Vagina (tissue), 2 donors: ENCODE measurements at regions not wholly inside any gene's neighbourhood (a gene's known extent, or its start where the extent isn't known, plus 50 kb on each side); places are given as distances from the start of the nearest gene placed in this dataset.
"Not testable (repeated sequence)": the region's sequence is repeated elsewhere in the genome, so short reads cannot be mapped to it uniquely, and the experiment has no call there.

ENCODE experiments used
- DNase-seq, 2 donors: peaks; one replicate each; pipeline ENCODE4 v3.0.0-alpha.2; 2017; ENCODE audit errors: extremely low spot score in 2 of 2
- H3K27ac ChIP-seq: fragments of 200-600 bp; sonication (generic); one replicate; pipeline ENCODE4 v1.5.1; 2019
- H3K27me3 ChIP-seq: fragments of 200-600 bp; sonication (generic); one replicate; pipeline ENCODE4 v1.5.1; 2019
- H3K36me3 ChIP-seq, 2 donors: fragments of 200-600 bp; sonication (generic); one replicate each; pipeline ENCODE4 v1.5.1; 2017 to 2019
- H3K4me1 ChIP-seq: fragments of 200-600 bp; sonication (generic); one replicate; pipeline ENCODE4 v1.5.1; 2019
- H3K4me3 ChIP-seq, 2 donors: fragments of 200-600 bp; sonication (generic); 1 replicate in 1 of 2; 2 replicates in 1 of 2; pipeline ENCODE4 v1.5.1; 2016 to 2019
- H3K9me3 ChIP-seq: fragments of 200-600 bp; sonication (generic); one replicate; pipeline ENCODE4 v1.5.1; 2019
- POLR2A ChIP-seq, 2 donors: fragments of 450-650 bp; IDR thresholded peaks; one replicate each; pipeline ENCODE4 v1.6.1; 2017; ENCODE audit warnings: antibody characterized with exemption in 2 of 2, mild to moderate bottlenecking in 2 of 2, moderate library complexity in 2 of 2
- POLR2AphosphoS5 ChIP-seq, 2 donors: sonication (generic); formaldehyde crosslinking; IDR thresholded peaks; one replicate each; pipeline ENCODE4 v1.9.0; 2017; ENCODE audit warnings: antibody characterized with exemption in 2 of 2, mild to moderate bottlenecking in 2 of 2, low read depth in 1 of 2; ENCODE audit not compliant: insufficient read depth in 1 of 2
- intact Hi-C: fragments of 100-400 bp; cut with DNase I; formaldehyde crosslinking; loops from one replicate; pipeline ENCODE4 v1.15.1; 2023
- TF ChIP-seq, protein P1 (sequence below), 3 experiments: fragments of 450-650 bp in 2 of 3; fragments of 200-600 bp in 1 of 3; sonication (generic) in 1 of 3; IDR thresholded peaks; one replicate each; pipeline ENCODE4 v1.5.1; 2017 to 2019; ENCODE audit warnings: antibody characterized with exemption in 3 of 3, mild to moderate bottlenecking in 2 of 3, moderate library complexity in 2 of 3

- Histone ChIP-seq H3K4me1 (no peaks in the 10 kb centered on the region), H3K27me3 (no peaks in the 10 kb centered on the region), H3K4me3 (no peak overlapping the region), H3K27ac (no peak overlapping the region), H3K36me3 (no peaks in the 10 kb centered on the region), H3K9me3 (no peaks in the 10 kb centered on the region)
- no peak for TF ChIP-seq POLR2AphosphoS5 (IDR thresholded peaks at IDR 0.05; ENCODE audit: insufficient read depth in 1 of 2, low read depth in 1 of 2)
- TF ChIP-seq POLR2A (IDR thresholded peaks at IDR 0.05) = no peak
- TF ChIP-seq, protein P1, sequence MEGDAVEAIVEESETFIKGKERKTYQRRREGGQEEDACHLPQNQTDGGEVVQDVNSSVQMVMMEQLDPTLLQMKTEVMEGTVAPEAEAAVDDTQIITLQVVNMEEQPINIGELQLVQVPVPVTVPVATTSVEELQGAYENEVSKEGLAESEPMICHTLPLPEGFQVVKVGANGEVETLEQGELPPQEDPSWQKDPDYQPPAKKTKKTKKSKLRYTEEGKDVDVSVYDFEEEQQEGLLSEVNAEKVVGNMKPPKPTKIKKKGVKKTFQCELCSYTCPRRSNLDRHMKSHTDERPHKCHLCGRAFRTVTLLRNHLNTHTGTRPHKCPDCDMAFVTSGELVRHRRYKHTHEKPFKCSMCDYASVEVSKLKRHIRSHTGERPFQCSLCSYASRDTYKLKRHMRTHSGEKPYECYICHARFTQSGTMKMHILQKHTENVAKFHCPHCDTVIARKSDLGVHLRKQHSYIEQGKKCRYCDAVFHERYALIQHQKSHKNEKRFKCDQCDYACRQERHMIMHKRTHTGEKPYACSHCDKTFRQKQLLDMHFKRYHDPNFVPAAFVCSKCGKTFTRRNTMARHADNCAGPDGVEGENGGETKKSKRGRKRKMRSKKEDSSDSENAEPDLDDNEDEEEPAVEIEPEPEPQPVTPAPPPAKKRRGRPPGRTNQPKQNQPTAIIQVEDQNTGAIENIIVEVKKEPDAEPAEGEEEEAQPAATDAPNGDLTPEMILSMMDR (IDR thresholded peaks at IDR 0.05) = no peak
- no peak for DNase-seq
- intact Hi-C loops = no loop called here
Measured at GRCh38 chr13:27349458-27349857, 75.0 kb upstream of the GTF3A start.

DNA sequence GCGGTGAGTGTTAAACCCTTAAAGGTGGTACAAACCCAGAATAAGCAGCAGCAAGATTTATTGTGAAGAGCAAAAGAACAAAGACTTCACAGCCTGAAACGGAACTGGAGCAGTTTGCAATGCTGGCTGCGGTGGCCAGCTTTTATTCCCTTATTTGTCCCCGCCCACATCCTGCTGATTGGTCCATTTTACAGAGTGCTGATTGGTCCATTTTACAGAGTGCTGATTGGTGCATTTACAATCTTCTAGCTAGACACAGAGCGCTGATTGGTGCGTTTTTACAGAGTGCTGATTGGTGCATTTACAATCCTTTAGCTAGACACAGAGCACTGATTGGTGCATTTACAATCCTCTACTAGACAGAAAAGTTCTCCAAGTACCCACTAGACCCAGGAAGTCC is 73.6 kb upstream of the GTF3A start:
- H3K4me3 ChIP-seq, H3K36me3 ChIP-seq, H3K9me3 ChIP-seq, H3K27ac ChIP-seq, DNase-seq, intact Hi-C loops, H3K27me3 ChIP-seq, H3K4me1 ChIP-seq: not testable (repeated sequence)

- intact Hi-C loops = no loop called here
- H3K27ac ChIP-seq = no peak overlapping the region
- H3K4me3 ChIP-seq = no peak overlapping the region
Measured at GRCh38 chr13:27352698-27353097, 71.7 kb upstream of the GTF3A start.

DNA sequence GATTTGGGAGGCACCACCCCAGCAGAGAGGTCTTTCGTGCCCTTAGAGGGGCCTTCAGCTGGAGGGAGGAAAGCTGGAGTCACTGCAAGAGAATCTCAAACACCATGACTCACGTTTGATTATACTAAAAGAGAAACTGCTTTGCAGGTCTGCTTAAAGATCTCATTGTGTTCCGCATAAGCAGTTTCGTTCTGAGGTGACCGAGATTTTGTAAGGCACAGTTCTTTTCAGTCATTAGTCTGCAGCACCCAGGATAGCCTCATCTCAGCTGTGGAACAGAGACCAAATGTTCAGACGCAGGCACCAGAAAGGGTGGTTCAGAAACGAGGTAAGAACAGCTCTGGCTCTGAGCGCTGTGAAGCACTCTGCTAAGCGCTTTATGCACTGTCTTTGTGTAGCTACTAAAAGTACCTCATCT is 71.2 kb upstream of the GTF3A start:
- TF ChIP-seq POLR2A (IDR thresholded peaks at IDR 0.05) = no peak
- TF ChIP-seq POLR2AphosphoS5 (IDR thresholded peaks at IDR 0.05; ENCODE audit: insufficient read depth in 1 of 2, low read depth in 1 of 2) = no peak
- TF ChIP-seq, protein P1 (IDR thresholded peaks at IDR 0.05) = no peak
- H3K4me3 ChIP-seq = no peak overlapping the region
- no peak for DNase-seq
- no peaks in the 10 kb centered on the region for H3K9me3 ChIP-seq
- no peaks in the 10 kb centered on the region for H3K27me3 ChIP-seq
- no peaks in the 10 kb centered on the region for H3K4me1 ChIP-seq
- H3K27ac ChIP-seq = no peak overlapping the region
- intact Hi-C loops = no loop called here
- H3K36me3 ChIP-seq = no peaks in the 10 kb centered on the region

More at GRCh38 chr13:27352698-27353097, 71.7 kb upstream of the GTF3A start:
- no peaks in the 10 kb centered on the region for H3K4me1 ChIP-seq
- DNase-seq = no peak
- TF ChIP-seq POLR2AphosphoS5 (IDR thresholded peaks at IDR 0.05; ENCODE audit: insufficient read depth in 1 of 2, low read depth in 1 of 2) = no peak
- no peak for TF ChIP-seq POLR2A (IDR thresholded peaks at IDR 0.05)
- TF ChIP-seq, protein P1 (IDR thresholded peaks at IDR 0.05) = no peak
- H3K36me3 ChIP-seq = no peaks in the 10 kb centered on the region
- no peaks in the 10 kb centered on the region for H3K9me3 ChIP-seq
- no peaks in the 10 kb centered on the region for H3K27me3 ChIP-seq

GRCh38 chr13:27353708-27354107 is 70.7 kb upstream of the GTF3A start:
- no peak overlapping the region for H3K4me3 ChIP-seq
- H3K27ac ChIP-seq = no peak overlapping the region
- no peaks in the 10 kb centered on the region for H3K9me3 ChIP-seq
- no peak for DNase-seq
- TF ChIP-seq, protein P1 (IDR thresholded peaks at IDR 0.05) = no peak
- TF ChIP-seq POLR2A (IDR thresholded peaks at IDR 0.05) = no peak
- no peak for TF ChIP-seq POLR2AphosphoS5 (IDR thresholded peaks at IDR 0.05; ENCODE audit: insufficient read depth in 1 of 2, low read depth in 1 of 2)
- intact Hi-C loops = no loop called here
- H3K4me1 ChIP-seq = no peaks in the 10 kb centered on the region
- H3K36me3 ChIP-seq = no peaks in the 10 kb centered on the region
- no peaks in the 10 kb centered on the region for H3K27me3 ChIP-seq

GRCh38 chr13:27354379-27354778 is 70.0 kb upstream of the GTF3A start:
- H3K36me3 ChIP-seq = no peaks in the 10 kb centered on the region
- H3K27me3 ChIP-seq = no peaks in the 10 kb centered on the region
- intact Hi-C loops = no loop called here
- TF ChIP-seq POLR2A (IDR thresholded peaks at IDR 0.05) (no peak), POLR2AphosphoS5 (IDR thresholded peaks at IDR 0.05; ENCODE audit: insufficient read depth in 1 of 2, low read depth in 1 of 2) (no peak)
- TF ChIP-seq, protein P1 (IDR thresholded peaks at IDR 0.05) = no peak
- H3K9me3 ChIP-seq = no peaks in the 10 kb centered on the region
- no peak overlapping the region for H3K27ac ChIP-seq
- no peak overlapping the region for H3K4me3 ChIP-seq
- H3K4me1 ChIP-seq = no peaks in the 10 kb centered on the region
- no peak for DNase-seq
